ENCODE measurements at regions not wholly inside any gene's neighbourhood (a gene's known extent, or its start where the extent isn't known, plus 50 kb on each side); places are given as distances from the start of the nearest gene placed in this dataset.

- H4K20me1 ChIP-seq (replicated peaks; ENCODE audit: control insufficient read depth, insufficient read depth, low read length): no peaks in the 10 kb centered on the region
- H3K9me3 ChIP-seq (replicated peaks; ENCODE audit: control insufficient read depth, insufficient read depth, low read depth, low read length): no peaks in the 10 kb centered on the region
- intact Hi-C loops (cut with micrococcal nuclease) (no loop called here), in situ Hi-C loops (cut with MboI) (no loop called here)
- POLR2A ChIA-PET: no interaction called here
- H3K27me3 ChIP-seq (ENCODE audit: control insufficient read depth in 2 of 2, insufficient read depth in 2 of 2, low read length in 2 of 2): 0 out of 5 replicates have a peak, but pooled peaks cover 0 to 3% of the 10 kb centered on the region in 2 experiments
- no peaks in the 10 kb centered on the region for H3K9me1 ChIP-seq (ENCODE audit: control insufficient read depth, insufficient read depth, low read length)
- H2AFZ ChIP-seq (ENCODE audit: low read depth, low read length): no peak overlapping the region
- FAIRE-seq (no peak), ATAC-seq (no peak), DNase-seq (ENCODE audit: extremely low read depth in 1 of 4, low spot score in 3 of 4) (no peak)
- no peak for TF ChIP-seq ZNF398 (CRISPR knock-in tag; IDR thresholded peaks at IDR 0.05)
- TF ChIP-seq CHAMP1 (IDR thresholded peaks at IDR 0.05): no peak
- no peaks in the 10 kb centered on the region for H3K36me3 ChIP-seq (ENCODE audit: control insufficient read depth, insufficient read depth, low read length)
- H3K27ac ChIP-seq (ENCODE audit: extremely low read depth, low read depth, low read length): no peak overlapping the region
- CTCF ChIA-PET (ENCODE audit: low intra/inter-chr PET ratio): no interaction called here
- WGBS (ENCODE audit: insufficient coverage, low coverage, missing lambda C conversion rate): 2% methylated on average over 4 of the region's 4 CpGs
- H3K9ac ChIP-seq (ENCODE audit: insufficient read depth in 1 of 2, low read depth in 2 of 2, low read length in 2 of 2): no peak overlapping the region
- no peaks in the 10 kb centered on the region for H3K4me1 ChIP-seq (replicated peaks in 1 of 2; ENCODE audit: control insufficient read depth in 2 of 2, insufficient read depth in 2 of 2, low read length in 2 of 2)
- H3K79me2 ChIP-seq (ENCODE audit: control insufficient read depth, insufficient read depth, low read length): no peaks in the 10 kb centered on the region
- no peak overlapping the region for H3K4me3 ChIP-seq
- no peak overlapping the region for H3K4me2 ChIP-seq (ENCODE audit: insufficient read depth, low read length)
- no TSS peak for BruUV-seq (replicated peaks)
Measured at GRCh38 chr6:125678601-125679000, 70.8 kb upstream of the HEY2 start.
